IMR-90 (cell line): ENCODE measurements at regions not wholly inside any gene's neighbourhood (a gene's known extent, or its start where the extent isn't known, plus 50 kb on each side); places are given as distances from the start of the nearest gene placed in this dataset.

Source experiments
- ATAC-seq: fragments of 200-7000 bp; cut with Tn5 transposase; 2 replicates; pipeline ENCODE4 v1.9.1; 2020; ENCODE audit warnings: low read depth, mild to moderate bottlenecking, moderate library complexity
- BruUV-seq: library from RNA; stranded (reverse); fragments of 400-500 nt; replicated peaks from 2 replicates; lab custom pipeline; 2021; lab: Mats Ljungman, UMichigan
- CTCF ChIA-PET: fragments of 300-600 bp; formaldehyde crosslinking; extraction: SDS; loops from one replicate; lab custom pipeline; 2021; ENCODE audit warnings: antibody characterized with exemption; lab: Yijun Ruan, JAX
- POLR2A ChIA-PET: fragments of 300-600 bp; sonication (Branson Sonifier 250); formaldehyde crosslinking; loops from one replicate; lab custom pipeline; 2022; ENCODE audit warnings: antibody characterized with exemption; ENCODE audit not compliant: unreplicated experiment; lab: Charles Lee
- DNase-seq: peaks from one replicate; pipeline ENCODE4 v3.0.0; 2013
- H2AFZ ChIP-seq: replicated peaks from 2 replicates; pipeline ENCODE3; 2013; ENCODE audit warnings: low read length, mild to moderate bottlenecking; ENCODE audit not compliant: poor library complexity
- H2AK5ac ChIP-seq: 2 replicates; pipeline ENCODE4 v1.6.1; 2013; ENCODE audit warnings: low read depth, low read length, inconsistent platforms
- H2AK9ac ChIP-seq: replicated peaks from 2 replicates; pipeline ENCODE3; 2013; ENCODE audit warnings: mild to moderate bottlenecking, low read depth, low read length, moderate library complexity; ENCODE audit not compliant: poor library complexity
- H2BK120ac ChIP-seq: 2 replicates; pipeline ENCODE4 v1.6.1; 2013; ENCODE audit warnings: low read depth, low read length, inconsistent platforms
- H2BK15ac ChIP-seq: 3 replicates; pipeline ENCODE4 v1.6.1; 2013; ENCODE audit warnings: low read depth, low read length, inconsistent platforms
- H2BK20ac ChIP-seq: 2 replicates; pipeline ENCODE4 v1.6.1; 2013; ENCODE audit warnings: low read depth, mild to moderate bottlenecking, inconsistent platforms, low read length, moderate library complexity
- H2BK5ac ChIP-seq: 2 replicates; pipeline ENCODE4 v1.6.1; 2013; ENCODE audit warnings: mild to moderate bottlenecking, low read depth, low read length, inconsistent platforms; ENCODE audit not compliant: poor library complexity, severe bottlenecking
- H3K14ac ChIP-seq: replicated peaks from 2 replicates; pipeline ENCODE4 v1.6.1; 2013; ENCODE audit warnings: low read depth, low read length, inconsistent platforms
- H3K18ac ChIP-seq: 2 replicates; pipeline ENCODE4 v1.6.1; 2013; ENCODE audit warnings: low read depth, low read length, control low read depth
- H3K23ac ChIP-seq: 2 replicates; pipeline ENCODE4 v1.6.1; 2013; ENCODE audit warnings: low read depth, low read length, inconsistent platforms
- H3K27ac ChIP-seq: 2 replicates; pipeline ENCODE4 v1.5.1; 2013; ENCODE audit warnings: mild to moderate bottlenecking, control low read depth, low read length; ENCODE audit not compliant: insufficient read depth
- H3K27me3 ChIP-seq: 2 replicates; pipeline ENCODE4 v1.6.1; 2013; ENCODE audit warnings: low read length; ENCODE audit not compliant: control insufficient read depth, insufficient read depth
- H3K36me3 ChIP-seq: 2 replicates; pipeline ENCODE4 v1.6.1; 2013; ENCODE audit warnings: low read length, mixed read lengths; ENCODE audit not compliant: control insufficient read depth, insufficient read depth
- H3K4ac ChIP-seq: 2 replicates; pipeline ENCODE4 v1.6.1; 2013; ENCODE audit warnings: low read depth, low read length, inconsistent platforms
- H3K4me1 ChIP-seq: 2 replicates; pipeline ENCODE4 v1.6.1; 2013; ENCODE audit warnings: low read length, mixed read lengths; ENCODE audit not compliant: control insufficient read depth, insufficient read depth
- H3K4me2 ChIP-seq: 2 replicates; pipeline ENCODE4 v1.6.1; 2013; ENCODE audit warnings: low read depth, mild to moderate bottlenecking, control low read depth, low read length, moderate library complexity
- H3K4me3 ChIP-seq: 2 replicates; pipeline ENCODE4 v1.5.1; 2013; ENCODE audit warnings: low read depth, mild to moderate bottlenecking, control low read depth, low read length, moderate library complexity; ENCODE audit not compliant: insufficient read depth
- H3K56ac ChIP-seq: 2 replicates; pipeline ENCODE4 v1.6.1; 2013; ENCODE audit warnings: low read length, inconsistent platforms; ENCODE audit not compliant: insufficient read depth; ENCODE audit errors: extremely low read depth
- H3K79me1 ChIP-seq, 2 experiments: 2 replicates each; pipeline ENCODE4 v1.6.1; 2013; ENCODE audit warnings: low read length in 2 of 2, inconsistent platforms in 1 of 2, low read depth in 1 of 2
- H3K9ac ChIP-seq: 2 replicates; pipeline ENCODE4 v1.6.1; 2013; ENCODE audit warnings: low read depth, low read length, control low read depth
- H3K9me1 ChIP-seq: 2 replicates; pipeline ENCODE4 v1.6.1; 2013; ENCODE audit warnings: low read length, inconsistent platforms; ENCODE audit not compliant: insufficient read depth
- H3K9me3 ChIP-seq: 2 replicates; pipeline ENCODE4 v1.6.1; 2013; ENCODE audit warnings: low read length; ENCODE audit not compliant: control insufficient read depth, insufficient read depth
- H4K20me1 ChIP-seq: 2 replicates; pipeline ENCODE4 v1.6.1; 2013; ENCODE audit warnings: low read length, inconsistent platforms; ENCODE audit not compliant: insufficient read depth
- H4K5ac ChIP-seq: 2 replicates; pipeline ENCODE4 v1.6.1; 2013; ENCODE audit warnings: mild to moderate bottlenecking, low read depth, low read length, control low read depth
- H4K8ac ChIP-seq, 2 experiments: 2 replicates each; pipeline ENCODE4 v1.6.1; 2013; ENCODE audit warnings: low read depth in 2 of 2, low read length in 2 of 2, control low read depth in 1 of 2, inconsistent platforms in 1 of 2
- H4K91ac ChIP-seq: 2 replicates; pipeline ENCODE4 v1.6.1; 2013; ENCODE audit warnings: low read depth, low read length, inconsistent platforms; ENCODE audit not compliant: insufficient read depth
- BHLHE40 ChIP-seq: fragments of 150-350 bp; IDR thresholded peaks from 2 replicates; pipeline ENCODE4 v1.6.1; 2016; ENCODE audit warnings: mild to moderate bottlenecking, low read depth, low read length
- CEBPB ChIP-seq: IDR thresholded peaks from 2 replicates; pipeline ENCODE4 v1.6.1; 2012; ENCODE audit warnings: low read depth, low read length, improper control_type of control experiment
- CHD1 ChIP-seq: IDR thresholded peaks from 2 replicates; pipeline ENCODE4 v1.6.1; 2012; ENCODE audit warnings: low read depth, low read length, improper control_type of control experiment
- CTCF ChIP-seq: conservative IDR thresholded peaks from 2 replicates; pipeline ENCODE4 v1.5.1; 2012; ENCODE audit warnings: mild to moderate bottlenecking, low read depth, low read length, improper control_type of control experiment
- ELK1 ChIP-seq: fragments of 150-350 bp; IDR thresholded peaks from 2 replicates; pipeline ENCODE4 v1.6.1; 2016; ENCODE audit warnings: low read depth, mild to moderate bottlenecking, low read length, moderate library complexity, borderline replicate concordance
- FOS ChIP-seq: fragments of 150-350 bp; IDR thresholded peaks from 2 replicates; pipeline ENCODE4 v1.6.1; 2016; ENCODE audit warnings: low read depth, low read length
- MAFK ChIP-seq: IDR thresholded peaks from 2 replicates; pipeline ENCODE4 v1.6.1; 2012; ENCODE audit warnings: low read depth, low read length, improper control_type of control experiment
- MAZ ChIP-seq: IDR thresholded peaks from 2 replicates; pipeline ENCODE4 v1.6.1; 2012; ENCODE audit warnings: low read depth, mild to moderate bottlenecking, low read length, improper control_type of control experiment, moderate library complexity, borderline replicate concordance
- MXI1 ChIP-seq: IDR thresholded peaks from 2 replicates; pipeline ENCODE4 v1.6.1; 2012; ENCODE audit warnings: low read depth, mild to moderate bottlenecking, low read length, moderate library complexity, borderline replicate concordance
- NFE2L2 ChIP-seq: fragments of 150-350 bp; IDR thresholded peaks from 2 replicates; pipeline ENCODE4 v1.6.1; 2016; ENCODE audit warnings: low read depth, mild to moderate bottlenecking, low read length
- POLR2A ChIP-seq: IDR thresholded peaks from 2 replicates; pipeline ENCODE4 v1.6.1; 2012; ENCODE audit warnings: mild to moderate bottlenecking, low read depth, low read length
- RAD21 ChIP-seq: IDR thresholded peaks from 2 replicates; pipeline ENCODE4 v1.6.1; 2012; ENCODE audit warnings: low read length, improper control_type of control experiment
- RCOR1 ChIP-seq: IDR thresholded peaks from 2 replicates; pipeline ENCODE4 v1.6.1; 2012; ENCODE audit warnings: mild to moderate bottlenecking, low read length, improper control_type of control experiment; ENCODE audit not compliant: insufficient replicate concordance
- RFX5 ChIP-seq: IDR thresholded peaks from 2 replicates; pipeline ENCODE4 v1.8.0; 2012; ENCODE audit warnings: low read depth, mild to moderate bottlenecking, low read length, moderate library complexity
- SMC3 ChIP-seq: fragments of 150-350 bp; IDR thresholded peaks from 2 replicates; pipeline ENCODE4 v1.6.1; 2016; ENCODE audit warnings: low read depth, mild to moderate bottlenecking, antibody characterized with exemption, low read length, moderate library complexity
- USF2 ChIP-seq: fragments of 150-350 bp; IDR thresholded peaks from 2 replicates; pipeline ENCODE4 v1.6.1; 2017; ENCODE audit warnings: mild to moderate bottlenecking, antibody characterized with exemption, low read length, low read depth
- WGBS, 2 experiments: methylation state at CpG; one replicate each; pipeline versions ENCODE4 v1.1.5 to v1.1.7; 2013; ENCODE audit warnings: missing lambda C conversion rate in 2 of 2; ENCODE audit not compliant: insufficient read length in 1 of 2; ENCODE audit errors: extremely low coverage in 2 of 2; 5-methylcytosine and 5-hydroxymethylcytosine counted together
- dilution Hi-C: fragments of 300-500 bp; cut with HindIII; formaldehyde crosslinking; loops from one replicate; pipeline ENCODE4 v1.14.3; 2018; ENCODE audit warnings: low sequenced_read_pairs; ENCODE audit not compliant: unreplicated experiment
- in situ Hi-C: fragments of 300-500 bp; cut with MboI; formaldehyde crosslinking; loops from 3 replicates; pipeline ENCODE4 v1.14.3; 2019; ENCODE audit warnings: low sequenced_read_pairs, inconsistent platforms, mixed read lengths
- intact Hi-C: fragments of 100-400 bp; cut with micrococcal nuclease; formaldehyde crosslinking; loops from 2 replicates; pipeline ENCODE4 v1.10.0; 2022

- Histone ChIP-seq H3K36me3 (no peaks in the 10 kb centered on the region), H3K4me2 (no peak overlapping the region), H3K23ac (no peak overlapping the region), H3K56ac (no peak overlapping the region), H2AK9ac (no peak overlapping the region), H3K27me3 (peaks cover 1% of the 10 kb centered on the region; the same call in 1 of the 2 replicates), H2BK5ac (no peak overlapping the region), H3K4me3 (no peak overlapping the region), H4K8ac (no peak overlapping the region), H3K27ac (no peak overlapping the region), H2BK15ac (no peak overlapping the region), H3K18ac (no peak overlapping the region), H4K20me1 (no peaks in the 10 kb centered on the region), H3K9ac (no peak overlapping the region), H2BK120ac (no peak overlapping the region), H2AK5ac (no peak overlapping the region), H3K4ac (no peak overlapping the region), H3K9me1 (no peaks in the 10 kb centered on the region), H4K5ac (no peak overlapping the region), H3K9me3 (no peaks in the 10 kb centered on the region), H4K91ac (no peak overlapping the region), H3K79me1 (no peaks in the 10 kb centered on the region), H3K4me1 (no peaks in the 10 kb centered on the region), H2AFZ (no peak overlapping the region), H2BK20ac (no peak overlapping the region), H3K14ac (no peak overlapping the region)
- ATAC-seq = no peak
- POLR2A ChIA-PET = no interaction called here
- no CpG with 5 or more reads among the region's 1 CpG for whole genome bisulfite sequencing, 2 experiments
- dilution Hi-C loops (no loop called here), intact Hi-C loops (no loop called here), in situ Hi-C loops (no loop called here)
- BruUV-seq = no TSS peak
- no peak for TF ChIP-seq ELK1
- no peak for TF ChIP-seq RFX5
- no peak for TF ChIP-seq CHD1
- TF ChIP-seq POLR2A = no peak
- TF ChIP-seq BHLHE40 = no peak
- TF ChIP-seq RCOR1 = no peak
- TF ChIP-seq CEBPB = no peak
- no peak for TF ChIP-seq MAFK
- TF ChIP-seq USF2 = no peak
- TF ChIP-seq FOS = no peak
- TF ChIP-seq MAZ = no peak
- TF ChIP-seq RAD21 = no peak
- no peak for TF ChIP-seq SMC3
- no peak for TF ChIP-seq CTCF
- no peak for TF ChIP-seq MXI1
- TF ChIP-seq NFE2L2 = no peak
- CTCF ChIA-PET = no interaction called here
- no peak for DNase-seq
These were observed 449.7 kb downstream of the BTG1 start for GRCh38 chr12:91695964-91696363.
